Adrenal gland (tissue), 9 donors: ENCODE measurements at regions not wholly inside any gene's neighbourhood (a gene's known extent, or its start where the extent isn't known, plus 50 kb on each side); places are given as distances from the start of the nearest gene placed in this dataset.
A peak's percentile ranks its signal among the peaks of the same experiment; 100 is the strongest.
"Not testable (repeated sequence)": the region's sequence is repeated elsewhere in the genome, so short reads cannot be mapped to it uniquely, and the experiment has no call there.

Source experiments
- DNase-seq, 7 donors: peaks; one replicate each; pipeline ENCODE4 v3.0.0-alpha.2; 2019 to 2020
- H3K27ac ChIP-seq, 5 donors: fragments of 200-600 bp; sonication (generic) in 4 of 5; 1 replicate in 3 of 5; 2 replicates in 2 of 5; pipeline versions ENCODE4 v1.5.1 to v1.8.0; 2016 to 2020; ENCODE audit warnings: mild to moderate bottlenecking in 1 of 5
- H3K27me3 ChIP-seq: fragments of 200-600 bp; 2 replicates; pipeline ENCODE4 v1.8.0; 2021
- H3K36me3 ChIP-seq, 2 donors: fragments of 200-600 bp; replicated peaks in 1 of 2; 1 replicate in 1 of 2; 2 replicates in 1 of 2; pipeline versions ENCODE4 v1.5.1 to v1.8.0; 2018 to 2022
- H3K4me1 ChIP-seq, 2 donors: fragments of 200-600 bp; replicated peaks in 1 of 2; 1 replicate in 1 of 2; 2 replicates in 1 of 2; pipeline versions ENCODE4 v1.5.1 to v1.8.0; 2018 to 2021
- H3K4me3 ChIP-seq, 4 donors: fragments of 200-600 bp; sonication (generic) in 3 of 4; one replicate each; pipeline ENCODE4 v1.5.1; 2016 to 2018
- H3K9me3 ChIP-seq, 3 donors: fragments of 200-600 bp; sonication (generic) in 1 of 3; replicated peaks in 1 of 3; 1 replicate in 2 of 3; 2 replicates in 1 of 3; pipeline versions ENCODE4 v1.5.1 to v1.8.0; 2016 to 2021
- WGBS, 4 donors: extraction: QIAGEN DNeasy Blood & Tissue Kit in 2 of 4; methylation state at CpG; one replicate each; pipeline versions ENCODE4 v1.1.5 to v1.1.7; 2013 to 2017; 5-methylcytosine and 5-hydroxymethylcytosine counted together
- intact Hi-C, 2 donors: fragments of 100-400 bp; cut with DNase I; formaldehyde crosslinking; loops; one replicate each; pipeline versions ENCODE4 v1.14.1 to v1.15.0; 2022 to 2023
- donor health status: healthy with polysubstance abuse.
- donor health status: Bipolar disorder and iron deficiency.
- donor health status: DM: yes; HTN: yes; CAD: no.
- donor health status: DM: no; HTN: no; CAD: no.
- donor health status: DM: no; HTN: no; CAD: no.

GRCh38 chr12:9306004-9306403 is 97.8 kb upstream of the PZP start:
- H3K27ac ChIP-seq, H3K9me3 ChIP-seq, H3K27me3 ChIP-seq, H3K4me1 ChIP-seq, intact Hi-C loops, H3K4me3 ChIP-seq, H3K36me3 ChIP-seq, DNase-seq: not testable (repeated sequence)
- 80 to 94% (median 87%) methylated on average over 1 to 8 of the region's 12 CpGs for WGBS, 4 donors

DNA sequence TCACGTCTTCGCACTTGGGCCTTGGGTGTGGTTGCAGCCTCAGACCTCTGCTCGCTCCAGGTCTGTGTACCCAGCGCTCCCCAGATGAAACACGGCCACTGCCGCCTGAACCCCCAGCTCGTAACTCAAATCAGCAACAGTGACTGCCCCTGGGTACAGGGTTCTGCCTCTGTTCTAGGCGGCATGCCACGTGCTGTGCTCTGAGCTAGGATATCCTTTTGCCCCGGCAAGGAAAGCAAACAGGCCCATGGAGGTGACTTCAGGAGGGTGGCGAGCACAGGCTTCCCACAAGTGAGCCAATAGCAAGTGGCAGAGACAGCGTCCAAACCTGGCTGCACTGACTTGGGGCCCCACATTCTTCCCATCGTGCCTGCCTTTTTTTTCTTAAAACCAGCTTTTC is 96.3 kb upstream of the PZP start:
- H3K27me3 ChIP-seq, H3K9me3 ChIP-seq, H3K4me3 ChIP-seq, H3K36me3 ChIP-seq, DNase-seq, H3K27ac ChIP-seq, H3K4me1 ChIP-seq, intact Hi-C loops: not testable (repeated sequence)
- 91 to 98% (median 92%) methylated on average over 10 to 13 of the region's 13 CpGs for WGBS, 4 donors

GRCh38 chr12:9295872-9296271 is 87.7 kb upstream of the PZP start:
- H3K36me3 ChIP-seq, intact Hi-C loops, H3K4me3 ChIP-seq, H3K27ac ChIP-seq, H3K4me1 ChIP-seq, DNase-seq, H3K27me3 ChIP-seq, H3K9me3 ChIP-seq: not testable (repeated sequence)
- 77 to 92% methylated on average over 1 to 3 of the region's 13 CpGs; no CpG with 5 or more reads in 2 of the 4 donors for WGBS, 4 donors

GRCh38 chr12:9294072-9294620 is 86.0 kb upstream of the PZP start:
- H3K27ac ChIP-seq, H3K9me3 ChIP-seq, intact Hi-C loops, H3K4me1 ChIP-seq, H3K4me3 ChIP-seq, DNase-seq, H3K27me3 ChIP-seq, H3K36me3 ChIP-seq: not testable (repeated sequence)
- 93 to 95% (median 94%) methylated on average over 7 to 13 of the region's 16 CpGs for WGBS, 4 donors

- DNase-seq, H3K9me3 ChIP-seq, H3K27me3 ChIP-seq, H3K4me3 ChIP-seq, intact Hi-C loops, H3K36me3 ChIP-seq, H3K4me1 ChIP-seq, H3K27ac ChIP-seq: not testable (repeated sequence)
- no CpG with 5 or more reads among the region's 3 CpGs for WGBS, 4 donors
Measured at GRCh38 chr12:9293391-9293790, 85.2 kb upstream of the PZP start.

DNA sequence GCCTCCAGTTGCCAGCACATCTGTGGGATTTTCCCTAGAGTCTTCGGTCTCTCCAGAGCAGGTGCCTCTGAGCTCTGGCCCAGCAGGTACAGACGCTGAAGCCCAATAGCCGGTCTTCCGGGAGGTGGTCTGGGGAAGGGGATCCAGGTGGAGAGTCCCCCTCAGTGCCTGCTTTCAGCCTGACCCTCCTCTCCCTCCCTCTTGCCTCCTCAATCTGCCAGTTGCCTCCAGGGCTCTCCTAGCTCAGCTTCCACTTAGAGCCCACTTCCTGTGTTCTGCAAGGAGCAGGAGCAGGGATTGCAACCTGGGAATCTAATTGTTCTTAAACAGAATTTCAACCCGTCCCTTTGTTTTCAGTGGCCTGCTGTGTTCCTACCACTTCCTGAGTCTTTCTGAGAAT is 81.8 kb upstream of the PZP start:
- H3K27ac ChIP-seq, intact Hi-C loops, H3K27me3 ChIP-seq, H3K4me1 ChIP-seq, H3K4me3 ChIP-seq, H3K9me3 ChIP-seq, DNase-seq, H3K36me3 ChIP-seq: not testable (repeated sequence)
- 50 to 86% (median 74%) methylated on average over 1 to 2 of the region's 5 CpGs for WGBS, 4 donors

DNA sequence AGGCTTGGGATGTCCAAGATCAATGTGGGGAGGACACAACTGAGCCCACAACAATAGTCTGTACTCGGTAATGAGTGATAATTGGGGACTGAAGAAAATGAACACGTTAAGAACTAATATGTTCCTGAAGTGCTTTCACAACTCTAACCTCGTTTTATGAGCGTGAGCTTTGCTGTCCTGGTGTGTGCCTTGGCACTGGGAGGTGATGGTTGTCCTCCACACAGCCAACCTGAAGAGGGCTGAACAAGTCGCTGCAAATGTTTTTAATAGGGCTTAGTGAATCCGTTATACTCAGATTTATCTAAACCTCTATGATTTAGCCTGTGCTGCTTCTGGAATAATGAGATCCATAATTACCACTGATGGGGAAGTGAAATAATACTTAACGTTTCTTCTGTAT is 76.5 kb upstream of the PZP start:
- DNase-seq, H3K27me3 ChIP-seq, H3K4me1 ChIP-seq, H3K27ac ChIP-seq, H3K9me3 ChIP-seq, intact Hi-C loops, H3K36me3 ChIP-seq, H3K4me3 ChIP-seq: not testable (repeated sequence)
- 18 to 90% (median 48%) methylated on average over 2 to 4 of the region's 7 CpGs for WGBS, 4 donors

DNA sequence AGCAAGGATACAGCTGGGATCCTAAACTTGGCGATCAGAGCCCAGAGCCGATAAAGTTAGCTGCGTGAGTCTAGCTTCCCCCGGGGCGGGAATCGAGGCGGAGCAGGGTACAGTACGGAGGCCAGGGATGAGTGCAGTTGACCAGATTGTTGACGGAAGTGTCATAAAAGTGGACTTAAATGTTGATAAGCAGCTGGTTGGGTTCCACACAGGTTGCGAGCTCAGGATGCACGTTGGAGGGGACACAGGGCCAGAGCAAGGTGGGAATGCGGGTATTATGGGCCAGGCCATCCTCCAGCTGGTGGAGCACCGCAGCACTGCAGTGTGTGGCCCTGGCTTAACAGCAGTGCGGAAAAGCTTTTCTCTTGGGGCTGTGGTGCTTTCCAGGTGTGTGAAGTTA is 76.0 kb upstream of the PZP start:
- H3K27me3 ChIP-seq, H3K36me3 ChIP-seq, intact Hi-C loops, H3K9me3 ChIP-seq, H3K4me1 ChIP-seq: not testable (repeated sequence)
- DNase-seq, result peak in 3 of 7 donors; percentile 10 to 30 (median 15)
- 0 to 3% methylated on average over 10 to 12 of the region's 14 CpGs; no CpG with 5 or more reads in 2 of the 4 donors for WGBS, 4 donors
- H3K27ac ChIP-seq, result peak overlapping the region in 2 of 5 donors; percentile 54 to 66
- H3K4me3 ChIP-seq, result peak overlapping the region in 1 of 4 donors; percentile 36

DNA sequence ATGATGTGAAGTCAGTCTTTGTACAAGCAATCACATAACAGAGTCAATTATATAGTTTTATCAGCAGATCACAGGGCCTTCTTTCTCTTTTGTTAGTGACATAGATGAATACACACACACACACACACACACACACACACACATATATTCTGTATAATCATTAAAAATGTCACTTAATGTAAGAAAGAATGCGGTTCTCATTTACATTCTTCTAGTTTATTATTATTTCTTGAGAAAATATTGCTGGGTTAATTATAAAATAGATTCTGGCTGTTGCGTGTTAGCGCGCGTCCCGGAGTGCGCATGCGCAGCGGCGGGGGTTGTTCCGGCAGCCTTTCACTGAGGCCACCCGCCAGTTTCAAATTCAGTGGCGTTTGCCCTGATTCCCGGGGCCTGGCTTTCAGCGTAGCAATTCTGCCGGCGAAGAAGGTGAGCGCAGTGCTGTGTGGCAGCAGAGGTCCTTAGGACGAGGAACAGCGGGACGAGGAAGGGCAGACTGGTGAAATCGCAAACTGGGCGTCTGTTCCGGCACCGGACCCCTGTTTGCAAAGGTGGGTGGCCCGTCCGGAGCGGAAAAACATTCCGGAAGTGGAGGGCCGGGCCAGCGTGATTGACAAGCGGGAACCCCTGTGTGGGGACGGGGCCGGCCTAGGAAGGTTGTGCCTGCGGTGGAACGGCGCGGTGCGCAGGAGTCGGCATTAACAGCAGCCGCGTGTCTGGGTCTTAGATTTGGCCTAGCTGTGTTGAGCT is 75.3 kb upstream of the PZP start:
- H3K9me3 ChIP-seq, intact Hi-C loops, H3K4me1 ChIP-seq, H3K36me3 ChIP-seq, H3K27me3 ChIP-seq: not testable (repeated sequence)
- peak overlapping the region in 2 of 4 donors; percentile 28 to 52 for H3K4me3 ChIP-seq
- peak overlapping the region in 3 of 5 donors; percentile 40 to 86 (median 76) for H3K27ac ChIP-seq
- DNase-seq, result peak; percentile 37 to 91 (median 85)
- 0 to 1% (median 0%) methylated on average over 12 to 39 of the region's 42 CpGs for WGBS, 4 donors
